SK-N-SH (cell line): ENCODE measurements at regions not wholly inside any gene's neighbourhood (a gene's known extent, or its start where the extent isn't known, plus 50 kb on each side); places are given as distances from the start of the nearest gene placed in this dataset.

Experiments used
- CTCF ChIA-PET: fragments of 300-600, 350-600 bp; formaldehyde crosslinking; extraction: SDS; loops from one replicate; lab custom pipeline; 2021; lab: Yijun Ruan, JAX
- POLR2A ChIA-PET: fragments of 350-600 bp; sonication (Branson Sonifier 250); formaldehyde crosslinking; extraction: SDS; loops from one replicate; lab custom pipeline; 2020; ENCODE audit warnings: antibody characterized with exemption, inconsistent platforms; lab: Yijun Ruan, JAX
- DNase-seq: peaks from one replicate; pipeline ENCODE4 v3.0.0; 2012
- H2AFZ ChIP-seq: fragments of 200-600 bp; sonication (generic); 2 replicates; pipeline ENCODE4 v1.8.1; 2016; ENCODE audit warnings: antibody characterized with exemption, mild to moderate bottlenecking, low read depth
- H3F3A ChIP-seq: fragments of 200-600 bp; sonication (generic); replicated peaks from 2 replicates; pipeline ENCODE3; 2016; ENCODE audit warnings: antibody characterized with exemption, mild to moderate bottlenecking; ENCODE audit not compliant: insufficient read depth
- H3K27ac ChIP-seq, 2 experiments: fragments of 200-500 bp in 1 of 2; fragments of 200-600 bp in 1 of 2; sonication (Bioruptor generic) in 1 of 2; sonication (generic), shearing (Covaris generic) in 1 of 2; 2 replicates each; pipeline versions ENCODE4 v1.5.1 to v1.6.1; 2014 to 2016; ENCODE audit warnings: low read depth in 2 of 2, inconsistent platforms in 1 of 2, low read length in 1 of 2, mild to moderate bottlenecking in 1 of 2, mixed read lengths in 1 of 2
- H3K27me3 ChIP-seq: fragments of 200-600 bp; sonication (generic), shearing (Covaris generic); 2 replicates; pipeline ENCODE4 v1.6.1; 2016; ENCODE audit warnings: mixed run types; ENCODE audit not compliant: insufficient read depth
- H3K36me3 ChIP-seq, 2 experiments: fragments of 200-500 bp in 1 of 2; fragments of 200-600 bp in 1 of 2; sonication (Bioruptor generic) in 1 of 2; sonication (generic) in 1 of 2; replicated peaks in 1 of 2; 2 replicates each; pipeline versions ENCODE3 to v1.5.1; 2014 to 2016; ENCODE audit warnings: low read length in 1 of 2, mild to moderate bottlenecking in 1 of 2; ENCODE audit not compliant: insufficient read depth in 2 of 2, control insufficient read depth in 1 of 2
- H3K4me1 ChIP-seq, 2 experiments: fragments of 200-500 bp in 1 of 2; fragments of 200-600 bp in 1 of 2; sonication (Bioruptor generic) in 1 of 2; sonication (generic), shearing (Covaris generic) in 1 of 2; 2 replicates each; pipeline versions ENCODE4 v1.5.1 to v1.6.1; 2014 to 2016; ENCODE audit warnings: low read depth in 1 of 2, low read length in 1 of 2, mixed run types in 1 of 2; ENCODE audit not compliant: insufficient read depth in 2 of 2, control insufficient read depth in 1 of 2
- H3K4me2 ChIP-seq: fragments of 200-600 bp; sonication (generic), shearing (Covaris generic); 2 replicates; pipeline ENCODE4 v1.6.1; 2017; ENCODE audit warnings: mixed run types
- H3K4me3 ChIP-seq, 2 experiments: fragments of 200-500 bp in 1 of 2; fragments of 200-600 bp in 1 of 2; sonication (Bioruptor generic) in 1 of 2; sonication (generic), shearing (Covaris generic) in 1 of 2; 2 replicates each; pipeline versions ENCODE4 v1.5.1 to v1.8.1; 2014 to 2016; ENCODE audit warnings: low read depth in 2 of 2, inconsistent platforms in 1 of 2, low read length in 1 of 2, mild to moderate bottlenecking in 1 of 2, mixed read lengths in 1 of 2, moderate library complexity in 1 of 2
- H3K79me2 ChIP-seq: fragments of 200-600 bp; sonication (generic); 2 replicates; pipeline ENCODE4 v1.8.1; 2017; ENCODE audit warnings: mild to moderate bottlenecking; ENCODE audit not compliant: insufficient read depth
- H3K9ac ChIP-seq: fragments of 200-600 bp; sonication (generic); 2 replicates; pipeline ENCODE4 v1.6.1; 2017; ENCODE audit warnings: mixed run types
- H3K9me2 ChIP-seq: fragments of 200-600 bp; sonication (generic); 2 replicates; pipeline ENCODE4 v1.6.1; 2017; ENCODE audit warnings: mixed run types
- H3K9me3 ChIP-seq: fragments of 200-600 bp; sonication (generic); 2 replicates; pipeline ENCODE4 v1.6.1; 2017; ENCODE audit warnings: mixed run types, mild to moderate bottlenecking, moderate library complexity
- H4K20me1 ChIP-seq: fragments of 200-600 bp; sonication (generic); 2 replicates; pipeline ENCODE4 v1.6.1; 2017; ENCODE audit warnings: mild to moderate bottlenecking, mixed run types; ENCODE audit not compliant: insufficient read depth
- CTCF ChIP-seq: fragments of 200-600 bp; sonication (generic); IDR thresholded peaks from 2 replicates; pipeline ENCODE4 v1.6.1; 2017; ENCODE audit warnings: antibody characterized with exemption, mild to moderate bottlenecking, moderate library complexity
- ELF1 ChIP-seq: IDR thresholded peaks from 2 replicates; pipeline ENCODE4 v1.4.0; 2012
- EP300 ChIP-seq, 2 experiments: IDR thresholded peaks; 2 replicates each; pipeline versions ENCODE4 v1.4.0 to v1.6.1; 2012; ENCODE audit warnings: borderline replicate concordance in 1 of 2, low read depth in 1 of 2, low read length in 1 of 2
- GATA2 ChIP-seq: sonication (generic); formaldehyde crosslinking; IDR thresholded peaks from 2 replicates; pipeline ENCODE4 v1.5.0; 2020; ENCODE audit warnings: mild to moderate bottlenecking, missing genetic modification reagents
- JUND ChIP-seq: IDR thresholded peaks from 2 replicates; pipeline ENCODE4 v1.4.0; 2012
- MAX ChIP-seq: IDR thresholded peaks from 2 replicates; pipeline ENCODE4 v1.4.0; 2012; ENCODE audit warnings: low read depth
- NFIC ChIP-seq: IDR thresholded peaks from 2 replicates; pipeline ENCODE4 v1.4.0; 2012; ENCODE audit warnings: borderline replicate concordance
- NRF1 ChIP-seq: IDR thresholded peaks from 2 replicates; pipeline ENCODE4 v1.6.1; 2012; ENCODE audit warnings: low read depth, mild to moderate bottlenecking, low read length
- PBX3 ChIP-seq: IDR thresholded peaks from 2 replicates; pipeline ENCODE4; 2012
- POLR2AphosphoS5 ChIP-seq: IDR thresholded peaks from 2 replicates; pipeline ENCODE4 v1.6.1; 2012; ENCODE audit warnings: low read depth, low read length
- RFX5 ChIP-seq: IDR thresholded peaks from 2 replicates; pipeline ENCODE4 v1.6.1; 2012; ENCODE audit warnings: mild to moderate bottlenecking, improper control_type of control experiment, low read length
- RXRA ChIP-seq: IDR thresholded peaks from 2 replicates; pipeline ENCODE4 v1.4.0; 2012; ENCODE audit warnings: low read depth, mild to moderate bottlenecking, borderline replicate concordance
- SIN3A ChIP-seq: IDR thresholded peaks from 2 replicates; pipeline ENCODE4 v1.6.1; 2012; ENCODE audit warnings: low read depth, mild to moderate bottlenecking, low read length, moderate library complexity, borderline replicate concordance
- TCF12 ChIP-seq: IDR thresholded peaks from 2 replicates; pipeline ENCODE4 v1.4.0; 2012
- TEAD4 ChIP-seq: IDR thresholded peaks from 2 replicates; pipeline ENCODE4 v1.4.0; 2012; ENCODE audit warnings: mild to moderate bottlenecking, borderline replicate concordance; ENCODE audit not compliant: insufficient read depth
- USF1 ChIP-seq: IDR thresholded peaks from 2 replicates; pipeline ENCODE4 v1.4.0; 2012; ENCODE audit warnings: low read depth, borderline replicate concordance
- WGBS: methylation state at CpG from one replicate; pipeline ENCODE4 v1.1.6; 2017; ENCODE audit warnings: low lambda C conversion rate; 5-methylcytosine and 5-hydroxymethylcytosine counted together
- TF ChIP-seq, protein P1 (sequence below): IDR thresholded peaks from 2 replicates; pipeline ENCODE4 v1.4.0; 2012; ENCODE audit warnings: low read depth, borderline replicate concordance
- TF ChIP-seq, protein P2 (sequence below): fragments of 150-350 bp; IDR thresholded peaks from 2 replicates; pipeline ENCODE4 v1.6.1; 2017; ENCODE audit warnings: antibody characterized with exemption, low read length, low read depth, borderline replicate concordance

DNA sequence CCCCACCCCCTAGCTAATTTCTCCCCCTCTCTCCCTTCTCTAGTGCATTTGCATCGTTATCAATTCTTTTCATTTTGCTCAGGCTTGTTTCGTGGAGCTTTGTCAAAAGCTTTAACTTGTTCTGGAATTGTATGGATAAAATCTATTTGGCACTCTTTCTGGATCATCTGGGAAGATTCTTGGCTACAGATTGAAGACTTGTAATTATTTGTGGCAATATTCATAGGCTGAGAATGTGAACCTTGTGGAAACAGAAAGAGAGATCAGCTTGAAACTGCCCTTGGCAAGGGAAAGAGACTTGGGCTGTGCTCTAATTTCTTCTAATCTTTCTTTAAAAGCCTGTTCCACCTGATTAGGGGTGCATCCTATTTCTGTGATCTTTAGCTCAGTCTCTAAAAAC lies 340.6 kb upstream of the DAB2 start:
- Histone ChIP-seq H3K9ac (no peak overlapping the region), H3K27me3 (no peaks in the 10 kb centered on the region), H3K79me2 (no peaks in the 10 kb centered on the region), H3K27ac (no peak overlapping the region), H2AFZ (no peak overlapping the region), H3F3A (no peaks in the 10 kb centered on the region), H3K4me2 (no peak overlapping the region), H3K9me3 (no peaks in the 10 kb centered on the region), H3K36me3 (no peaks in the 10 kb centered on the region), H3K4me1 (no peaks in the 10 kb centered on the region), H3K9me2 (no peaks in the 10 kb centered on the region), H3K4me3 (no peak overlapping the region), H4K20me1 (no peaks in the 10 kb centered on the region)
- WGBS = 2% methylated on average over 2 of the region's 2 CpGs
- no peak for TF ChIP-seq NFIC
- no peak for TF ChIP-seq NRF1
- no peak for TF ChIP-seq PBX3
- TF ChIP-seq EP300 (IDR thresholded peaks at IDR 0.05; ENCODE audit: borderline replicate concordance in 1 of 2, low read depth in 1 of 2, low read length in 1 of 2) = no peak
- CTCF ChIA-PET = no interaction called here
- no peak for DNase-seq
- POLR2A ChIA-PET = no interaction called here

- ChIA-PET CTCF (no interaction called here), POLR2A (no interaction called here)
- DNase-seq = no peak
- Histone ChIP-seq H4K20me1 (no peaks in the 10 kb centered on the region), H3K27ac (no peak overlapping the region), H3K4me1 (no peaks in the 10 kb centered on the region), H3K4me3 (no peak overlapping the region), H3K4me2 (no peak overlapping the region), H3K9me3 (no peaks in the 10 kb centered on the region), H2AFZ (no peak overlapping the region), H3F3A (no peaks in the 10 kb centered on the region), H3K9ac (no peak overlapping the region), H3K27me3 (no peaks in the 10 kb centered on the region), H3K9me2 (no peaks in the 10 kb centered on the region), H3K79me2 (no peaks in the 10 kb centered on the region)
- TF ChIP-seq TEAD4 (no peak), JUND (no peak), CTCF (no peak), PBX3 (no peak), MAX (no peak), ELF1 (no peak), TCF12 (no peak), POLR2AphosphoS5 (no peak), USF1 (no peak), RXRA (no peak), GATA2 (CRISPR knock-in tag) (no peak), SIN3A (no peak), RFX5 (no peak)
- TF ChIP-seq, protein P1, sequence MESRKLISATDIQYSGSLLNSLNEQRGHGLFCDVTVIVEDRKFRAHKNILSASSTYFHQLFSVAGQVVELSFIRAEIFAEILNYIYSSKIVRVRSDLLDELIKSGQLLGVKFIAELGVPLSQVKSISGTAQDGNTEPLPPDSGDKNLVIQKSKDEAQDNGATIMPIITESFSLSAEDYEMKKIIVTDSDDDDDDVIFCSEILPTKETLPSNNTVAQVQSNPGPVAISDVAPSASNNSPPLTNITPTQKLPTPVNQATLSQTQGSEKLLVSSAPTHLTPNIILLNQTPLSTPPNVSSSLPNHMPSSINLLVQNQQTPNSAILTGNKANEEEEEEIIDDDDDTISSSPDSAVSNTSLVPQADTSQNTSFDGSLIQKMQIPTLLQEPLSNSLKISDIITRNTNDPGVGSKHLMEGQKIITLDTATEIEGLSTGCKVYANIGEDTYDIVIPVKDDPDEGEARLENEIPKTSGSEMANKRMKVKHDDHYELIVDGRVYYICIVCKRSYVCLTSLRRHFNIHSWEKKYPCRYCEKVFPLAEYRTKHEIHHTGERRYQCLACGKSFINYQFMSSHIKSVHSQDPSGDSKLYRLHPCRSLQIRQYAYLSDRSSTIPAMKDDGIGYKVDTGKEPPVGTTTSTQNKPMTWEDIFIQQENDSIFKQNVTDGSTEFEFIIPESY = no peak
- TF ChIP-seq, protein P2, sequence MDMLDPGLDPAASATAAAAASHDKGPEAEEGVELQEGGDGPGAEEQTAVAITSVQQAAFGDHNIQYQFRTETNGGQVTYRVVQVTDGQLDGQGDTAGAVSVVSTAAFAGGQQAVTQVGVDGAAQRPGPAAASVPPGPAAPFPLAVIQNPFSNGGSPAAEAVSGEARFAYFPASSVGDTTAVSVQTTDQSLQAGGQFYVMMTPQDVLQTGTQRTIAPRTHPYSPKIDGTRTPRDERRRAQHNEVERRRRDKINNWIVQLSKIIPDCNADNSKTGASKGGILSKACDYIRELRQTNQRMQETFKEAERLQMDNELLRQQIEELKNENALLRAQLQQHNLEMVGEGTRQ = no peak
- TF ChIP-seq, all 33 proteins: peak for 0
- H3K36me3 ChIP-seq = no peaks in the 10 kb centered on the region
- 23% methylated on average over 3 of the region's 3 CpGs for WGBS
These were observed 338.0 kb upstream of the DAB2 start for GRCh38 chr5:39762761-39763160.
